Right lobe of liver (tissue), 4 donors: ENCODE measurements at regions not wholly inside any gene's neighbourhood (a gene's known extent, or its start where the extent isn't known, plus 50 kb on each side); places are given as distances from the start of the nearest gene placed in this dataset.
"Not testable (repeated sequence)": the region's sequence is repeated elsewhere in the genome, so short reads cannot be mapped to it uniquely, and the experiment has no call there.

Experiments
- POLR2A ChIP-seq: fragments of 450-650 bp; IDR thresholded peaks from one replicate; pipeline ENCODE4 v1.6.1; 2017; ENCODE audit warnings: antibody characterized with exemption, mild to moderate bottlenecking
- TF ChIP-seq, protein P1 (sequence below), 4 donors: fragments of 200-600 bp in 3 of 4; fragments of 450-650 bp in 1 of 4; IDR thresholded peaks; one replicate each; pipeline versions ENCODE4 v1.5.1 to v1.8.0; 2016 to 2022; ENCODE audit warnings: antibody characterized with exemption in 4 of 4, mild to moderate bottlenecking in 2 of 4
- donor health status: DM: no; HTN: no; CAD: no.
- donor health status: DM: no; HTN: no; CAD: no.
- donor health status: DM: no; HTN: yes; CAD: no.

GRCh38 chr1:30155253-30155652, 568.1 kb downstream of the MATN1 start:
- TF ChIP-seq, protein P1, sequence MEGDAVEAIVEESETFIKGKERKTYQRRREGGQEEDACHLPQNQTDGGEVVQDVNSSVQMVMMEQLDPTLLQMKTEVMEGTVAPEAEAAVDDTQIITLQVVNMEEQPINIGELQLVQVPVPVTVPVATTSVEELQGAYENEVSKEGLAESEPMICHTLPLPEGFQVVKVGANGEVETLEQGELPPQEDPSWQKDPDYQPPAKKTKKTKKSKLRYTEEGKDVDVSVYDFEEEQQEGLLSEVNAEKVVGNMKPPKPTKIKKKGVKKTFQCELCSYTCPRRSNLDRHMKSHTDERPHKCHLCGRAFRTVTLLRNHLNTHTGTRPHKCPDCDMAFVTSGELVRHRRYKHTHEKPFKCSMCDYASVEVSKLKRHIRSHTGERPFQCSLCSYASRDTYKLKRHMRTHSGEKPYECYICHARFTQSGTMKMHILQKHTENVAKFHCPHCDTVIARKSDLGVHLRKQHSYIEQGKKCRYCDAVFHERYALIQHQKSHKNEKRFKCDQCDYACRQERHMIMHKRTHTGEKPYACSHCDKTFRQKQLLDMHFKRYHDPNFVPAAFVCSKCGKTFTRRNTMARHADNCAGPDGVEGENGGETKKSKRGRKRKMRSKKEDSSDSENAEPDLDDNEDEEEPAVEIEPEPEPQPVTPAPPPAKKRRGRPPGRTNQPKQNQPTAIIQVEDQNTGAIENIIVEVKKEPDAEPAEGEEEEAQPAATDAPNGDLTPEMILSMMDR (IDR thresholded peaks at IDR 0.05), result not testable (repeated sequence)
- not testable (repeated sequence) for TF ChIP-seq POLR2A
